ENCODE measurements at regions not wholly inside any gene's neighbourhood (a gene's known extent, or its start where the extent isn't known, plus 50 kb on each side); places are given as distances from the start of the nearest gene placed in this dataset.

DNA sequence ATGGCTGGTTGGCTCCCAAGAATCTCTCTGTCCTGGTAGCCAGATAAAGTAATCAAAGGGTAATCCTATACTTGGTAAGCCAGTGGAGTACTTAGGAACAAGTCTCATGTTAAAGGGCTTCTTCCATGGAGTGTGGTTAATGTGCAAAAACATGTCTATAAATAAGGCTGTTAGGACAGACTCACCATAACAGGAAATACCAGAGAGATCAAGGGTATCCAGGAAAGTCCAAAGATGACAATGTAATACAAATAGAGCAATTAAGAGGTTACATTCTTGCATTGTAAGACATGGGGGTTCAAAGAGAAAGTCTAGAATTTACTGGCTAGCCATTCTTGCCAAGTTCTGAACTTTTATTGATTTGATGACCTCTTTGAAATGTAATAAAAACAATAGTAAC, 61.9 kb upstream of the ZCCHC13 start (continued):
- TF ChIP-seq FOXA1 (IDR thresholded peaks at IDR 0.05) (no peak), FOXA1 (CRISPR knock-in tag; IDR thresholded peaks at IDR 0.05) (peak; percentile 51; the same call in 1 of the 2 replicates), ZNF17 (CRISPR knock-in tag; IDR thresholded peaks at IDR 0.05) (no peak), NFRKB (IDR thresholded peaks at IDR 0.05) (no peak), SKIL (CRISPR knock-in tag; IDR thresholded peaks at IDR 0.05; ENCODE audit: borderline replicate concordance) (peak; percentile 23; the same call in 1 of the 2 replicates), THYN1 (CRISPR knock-in tag; IDR thresholded peaks at IDR 0.05; ENCODE audit: borderline replicate concordance, low read depth) (no peak), HMG20A (CRISPR knock-in tag; IDR thresholded peaks at IDR 0.05; ENCODE audit: borderline replicate concordance) (peak; percentile 68; the same call in 1 of the 2 replicates), RARA (CRISPR knock-in tag; IDR thresholded peaks at IDR 0.05) (peak; percentile 65), NFIB (CRISPR knock-in tag; IDR thresholded peaks at IDR 0.05; ENCODE audit: borderline replicate concordance) (no peak), POGZ (CRISPR knock-in tag; IDR thresholded peaks at IDR 0.05) (0 out of 2 replicates have a peak, but pooled peaks have one; percentile 44), MIER3 (CRISPR knock-in tag; IDR thresholded peaks at IDR 0.05; ENCODE audit: borderline replicate concordance) (0 out of 2 replicates have a peak, but pooled peaks have one; percentile 21), HMGA1 (CRISPR knock-in tag; conservative IDR thresholded peaks at IDR 0.05) (no peak), HOXD1 (CRISPR knock-in tag; IDR thresholded peaks at IDR 0.05) (no peak), CREB1 (IDR thresholded peaks at IDR 0.05) (no peak), CREB1 (CRISPR knock-in tag; IDR thresholded peaks at IDR 0.05) (no peak), FOXP4 (CRISPR knock-in tag; IDR thresholded peaks at IDR 0.05) (peak; percentile 65), HOMEZ (CRISPR knock-in tag; IDR thresholded peaks at IDR 0.05; ENCODE audit: low read depth) (peak; percentile 64; the same call in 1 of the 2 replicates), BCL6 (CRISPR knock-in tag; IDR thresholded peaks at IDR 0.05) (peak; percentile 88), ZNF790 (CRISPR knock-in tag; IDR thresholded peaks at IDR 0.05; ENCODE audit: borderline replicate concordance) (no peak), NCOR1 (IDR thresholded peaks at IDR 0.05; ENCODE audit: borderline replicate concordance, low read length) (peak; percentile 91; the same call in 1 of the 2 replicates), ZKSCAN5 (CRISPR knock-in tag; IDR thresholded peaks at IDR 0.05) (no peak), ELF1 (CRISPR knock-in tag; IDR thresholded peaks at IDR 0.05) (peak; percentile 17; the same call in 1 of the 2 replicates), HNRNPLL (IDR thresholded peaks at IDR 0.05; ENCODE audit: low read depth, low read length, poor library complexity, severe bottlenecking) (no peak), KAT2B (IDR thresholded peaks at IDR 0.05; ENCODE audit: borderline replicate concordance, low read depth, low read length) (no peak), ZBTB34 (CRISPR knock-in tag; IDR thresholded peaks at IDR 0.05) (no peak), CEBPB (IDR thresholded peaks at IDR 0.05; ENCODE audit: borderline replicate concordance, low read depth, low read length) (0 out of 2 replicates have a peak, but pooled peaks have one; percentile 1), ZNF546 (CRISPR knock-in tag; conservative IDR thresholded peaks at IDR 0.05) (no peak)
